GM18508 (cell line): ENCODE measurements at regions not wholly inside any gene's neighbourhood (a gene's known extent, or its start where the extent isn't known, plus 50 kb on each side); places are given as distances from the start of the nearest gene placed in this dataset.
"Not testable (repeated sequence)": the region's sequence is repeated elsewhere in the genome, so short reads cannot be mapped to it uniquely, and the experiment has no call there.

Experiments used
- ATAC-seq: cut with Tn5 transposase; IDR thresholded peaks from one replicate; pipeline ENCODE4 v1.9.1; 2021; ENCODE audit warnings: moderate number of reproducible peaks; ENCODE audit not compliant: insufficient read depth, unreplicated experiment

DNA sequence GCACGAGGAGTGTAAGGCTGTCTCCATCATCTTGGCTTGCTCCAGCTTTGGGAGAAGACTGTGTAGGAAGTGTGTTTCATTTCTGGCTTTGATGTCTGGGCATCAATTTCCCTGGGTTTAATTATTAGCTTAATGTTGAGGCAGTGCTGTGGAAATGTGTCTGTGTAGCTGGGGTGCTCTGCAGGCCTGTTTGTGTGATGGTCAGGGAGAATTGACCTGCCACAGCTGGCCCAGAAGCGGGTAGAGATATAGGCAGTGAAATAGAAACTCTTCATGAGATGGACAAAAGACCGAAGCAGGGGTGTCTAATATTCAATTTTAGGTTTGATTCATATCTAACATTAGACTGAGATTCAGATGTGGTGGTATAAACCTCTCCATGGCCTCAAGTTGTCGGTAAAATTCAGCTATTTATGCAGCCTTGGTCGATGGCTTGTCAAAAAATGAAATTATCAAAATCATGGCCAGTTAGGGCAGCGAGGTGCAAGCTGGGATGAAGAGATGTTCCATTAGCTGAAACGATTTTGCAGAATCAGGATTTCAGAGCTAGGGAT, 95.3 kb upstream of the SNX9 start:
- no peak for ATAC-seq

GRCh38 chr6:157728183-157728881, 94.7 kb upstream of the SNX9 start:
- no peak for ATAC-seq

GRCh38 chr6:157731221-157731620, 91.8 kb upstream of the SNX9 start:
- ATAC-seq = no peak

DNA sequence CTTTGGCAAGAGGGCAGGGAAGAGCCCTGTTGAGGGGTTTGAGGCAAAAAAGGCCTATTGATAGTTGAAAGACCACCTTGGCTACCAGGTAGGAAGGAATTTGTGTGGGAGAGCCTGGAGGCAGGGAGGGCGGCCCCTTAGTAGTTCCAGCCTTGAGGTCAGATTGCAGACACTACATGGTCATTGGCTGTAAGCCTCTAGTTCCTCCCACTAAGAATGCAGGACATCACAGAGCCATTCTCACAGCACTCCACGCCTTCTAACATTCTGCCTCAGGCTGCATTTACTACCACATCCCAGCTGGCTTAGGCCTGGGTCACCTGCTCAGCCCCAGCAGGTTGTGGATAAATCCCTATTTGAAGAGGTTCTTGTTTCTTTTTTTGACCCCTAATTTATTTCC, 91.0 kb upstream of the SNX9 start:
- ATAC-seq = no peak

- ATAC-seq = no peak
These were observed 90.5 kb upstream of the SNX9 start for GRCh38 chr6:157732416-157733161.

DNA sequence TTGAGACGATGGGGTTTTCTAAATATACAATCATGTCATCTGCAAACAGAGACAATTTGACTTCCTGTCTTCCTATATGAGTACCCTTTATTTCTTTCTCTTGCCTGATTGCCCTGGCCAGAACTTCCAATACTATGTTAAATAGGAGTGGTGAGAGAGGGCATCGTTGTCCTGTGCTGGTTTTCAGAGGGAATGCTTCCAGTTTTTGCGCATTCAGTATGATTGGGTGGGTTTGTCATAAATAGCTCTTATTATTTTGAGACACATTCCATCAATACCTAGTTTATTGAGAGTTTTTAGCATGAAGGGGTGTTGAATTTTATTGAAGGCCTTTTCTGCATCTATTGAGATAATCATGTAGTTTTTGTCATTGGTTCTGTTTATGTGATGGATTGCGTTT, 86.5 kb upstream of the SNX9 start:
- not testable (repeated sequence) for ATAC-seq

- ATAC-seq = no peak
These were observed 81.6 kb upstream of the SNX9 start for GRCh38 chr6:157741321-157741947.

DNA sequence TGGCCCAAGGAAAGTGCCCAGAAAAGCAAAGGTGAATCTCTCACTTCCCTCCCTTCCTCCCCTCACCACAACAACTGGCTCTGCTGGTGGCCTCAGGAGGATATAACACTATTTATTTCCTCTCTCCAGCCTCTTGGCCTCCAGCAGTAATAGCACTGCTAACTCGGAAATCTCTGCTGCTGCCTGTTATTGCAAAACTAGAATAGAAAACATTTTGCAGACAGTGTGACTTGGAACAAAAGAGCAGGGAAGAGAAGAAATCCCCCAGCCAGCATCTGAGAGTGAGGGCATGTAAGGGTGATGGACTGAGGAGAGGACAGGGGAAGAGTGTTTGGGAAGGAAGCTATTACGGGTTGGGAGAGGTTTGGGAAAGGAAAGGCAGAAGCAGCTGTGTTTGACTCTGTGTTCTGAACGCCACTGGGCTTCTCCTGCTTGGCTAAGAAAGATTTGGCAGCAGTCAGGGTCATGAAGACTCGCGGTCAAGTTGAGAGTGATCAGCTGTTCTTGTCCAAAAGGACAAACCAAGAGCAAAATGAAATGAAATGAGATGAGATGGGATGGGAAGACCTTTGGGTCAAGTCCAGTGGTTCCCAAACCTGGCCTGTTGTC, 81.0 kb upstream of the SNX9 start:
- no peak for ATAC-seq

- no peak for ATAC-seq
These were observed 78.9 kb upstream of the SNX9 start for GRCh38 chr6:157744102-157744601.

DNA sequence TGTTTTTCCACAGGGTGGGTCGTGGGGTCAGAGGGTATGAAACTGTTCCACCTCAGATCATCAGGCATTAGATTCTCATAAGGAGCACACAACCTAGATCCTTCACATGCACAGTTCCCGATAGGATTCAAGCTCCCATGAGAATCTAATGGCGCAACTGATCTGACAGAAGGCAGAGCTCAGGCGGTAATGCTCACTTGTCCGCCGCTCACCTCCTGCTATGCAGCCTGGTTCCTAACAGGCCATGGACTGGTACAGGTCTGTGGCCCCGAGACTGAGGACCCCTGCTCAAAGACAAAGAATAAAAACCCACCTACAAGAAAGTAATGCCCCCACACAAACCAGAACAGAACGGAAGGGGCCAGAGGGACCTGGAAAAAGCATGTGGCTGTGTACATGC, 76.1 kb upstream of the SNX9 start:
- no peak for ATAC-seq

- ATAC-seq = no peak
These were observed 75.7 kb upstream of the SNX9 start for GRCh38 chr6:157747370-157747769.

DNA sequence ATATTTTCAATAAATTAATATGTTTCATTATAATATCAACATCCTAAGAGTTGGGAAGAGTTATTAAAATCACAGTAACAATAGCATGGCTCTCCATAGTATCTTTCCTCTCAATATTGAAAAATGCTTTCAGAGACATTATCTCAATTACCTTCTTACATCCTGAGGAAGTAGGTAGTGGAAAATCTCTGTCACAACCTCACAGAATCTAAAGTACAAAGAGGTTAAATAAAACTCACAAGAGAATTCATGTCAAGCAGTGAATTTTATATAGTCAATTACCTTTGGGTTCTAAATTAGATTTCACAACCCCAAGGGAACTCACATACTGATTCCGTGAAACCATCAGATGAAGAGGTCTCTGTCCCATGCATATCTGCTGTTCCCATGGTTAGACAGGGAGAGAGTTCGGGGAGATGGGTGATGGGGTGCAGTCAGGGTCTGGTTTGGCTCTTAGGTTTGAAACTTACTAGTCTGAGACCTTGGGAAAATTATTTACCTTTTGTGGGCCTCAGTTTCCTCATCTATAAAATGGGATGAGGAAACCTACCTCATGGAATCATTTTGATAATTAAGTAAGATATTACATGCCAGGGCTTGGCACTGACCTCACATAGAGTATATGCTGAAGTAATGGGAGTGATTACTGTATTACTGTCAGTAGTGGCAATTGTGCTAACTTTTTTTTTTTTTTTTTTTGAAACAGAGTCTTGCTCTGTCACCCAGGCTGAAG, 74.0 kb upstream of the SNX9 start:
- ATAC-seq = no peak

- not testable (repeated sequence) for ATAC-seq
These were observed 72.1 kb upstream of the SNX9 start for GRCh38 chr6:157750973-157751372.

- no peak for ATAC-seq
These were observed 71.4 kb upstream of the SNX9 start for GRCh38 chr6:157751547-157752200.

DNA sequence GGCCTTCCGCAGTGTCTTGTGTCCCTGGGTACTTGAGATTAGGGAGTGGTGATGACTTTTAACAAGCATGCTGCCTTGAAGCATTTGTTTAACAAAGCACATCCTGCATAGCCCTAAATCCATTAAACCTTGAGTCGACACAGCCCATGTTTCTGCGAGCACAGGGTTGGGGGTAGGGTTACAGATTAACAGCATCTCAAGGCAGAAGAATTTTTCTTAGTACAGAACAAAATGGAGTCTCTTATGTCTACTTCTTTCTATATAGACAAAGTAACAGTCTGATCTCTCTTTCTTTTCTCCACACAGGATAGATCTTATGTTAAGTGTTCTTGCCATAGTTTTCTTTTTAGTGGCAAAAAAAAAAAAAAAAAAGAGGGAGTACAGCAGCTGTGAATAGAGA, 70.2 kb upstream of the SNX9 start:
- ATAC-seq = not testable (repeated sequence)

GRCh38 chr6:157753291-157753690, 69.8 kb upstream of the SNX9 start:
- no peak for ATAC-seq

- ATAC-seq = not testable (repeated sequence)
These were observed 69.2 kb upstream of the SNX9 start for GRCh38 chr6:157753801-157754200.

DNA sequence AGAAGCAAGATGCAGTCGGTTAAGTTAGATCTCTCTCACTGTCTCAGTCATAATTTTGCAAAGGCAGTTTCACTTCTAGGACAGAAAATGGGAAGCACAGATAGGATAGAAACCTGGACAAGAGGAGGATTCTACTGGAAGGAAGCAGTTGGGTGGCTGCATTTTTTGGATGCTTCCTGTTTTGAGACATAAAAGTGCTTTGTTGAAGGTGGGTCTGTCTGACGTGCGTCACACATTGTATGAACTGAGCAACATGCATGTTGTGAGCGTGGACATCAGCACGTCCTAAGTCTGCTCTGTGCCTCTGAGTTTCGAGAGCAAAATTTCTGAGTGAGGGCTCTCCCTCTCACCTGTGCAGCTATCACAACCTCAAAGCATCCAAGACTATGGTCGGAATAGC, 68.7 kb upstream of the SNX9 start:
- ATAC-seq = no peak

GRCh38 chr6:157755032-157755745, 67.9 kb upstream of the SNX9 start:
- ATAC-seq = no peak
